PC-3 (cell line): ENCODE measurements at regions not wholly inside any gene's neighbourhood (a gene's known extent, or its start where the extent isn't known, plus 50 kb on each side); places are given as distances from the start of the nearest gene placed in this dataset.

Source experiments
- ATAC-seq: fragments of 200-7000 bp; cut with Tn5 transposase; 2 replicates; pipeline ENCODE4 v1.9.1; 2020; ENCODE audit warnings: mild to moderate bottlenecking, moderate library complexity
- BruUV-seq: library from RNA; stranded (reverse); fragments of 400-500 nt; replicated peaks from 2 replicates; lab custom pipeline; 2021; lab: Mats Ljungman, UMichigan
- CTCF ChIA-PET: fragments of 300-600 bp; sonication (Branson Sonifier 250); formaldehyde crosslinking; loops from one replicate; lab custom pipeline; 2022; ENCODE audit warnings: antibody characterized with exemption; lab: Charles Lee
- POLR2A ChIA-PET: fragments of 300-600 bp; sonication (Branson Sonifier 250); formaldehyde crosslinking; loops from one replicate; lab custom pipeline; 2022; ENCODE audit warnings: antibody characterized with exemption; ENCODE audit not compliant: unreplicated experiment; lab: Charles Lee
- DNase-seq: peaks from one replicate; pipeline ENCODE4 v3.0.0-alpha.2; 2015
- H2AFZ ChIP-seq: fragments of 300-600 bp; sonication (generic); 2 replicates; pipeline ENCODE4 v1.6.0; 2016; ENCODE audit warnings: antibody characterized with exemption, low read length
- H3F3A ChIP-seq: fragments of 300-600 bp; sonication (generic); one replicate; pipeline ENCODE4 v1.6.0; 2017; ENCODE audit warnings: antibody characterized with exemption, low read length, control low read depth, mild to moderate bottlenecking; ENCODE audit not compliant: unreplicated experiment
- H3K27ac ChIP-seq: fragments of 300-600 bp; sonication (generic); 2 replicates; pipeline ENCODE4 v1.5.1; 2016; ENCODE audit warnings: mild to moderate bottlenecking, low read length
- H3K27me3 ChIP-seq: fragments of 300-600 bp; sonication (generic); 2 replicates; pipeline ENCODE4 v1.6.1; 2016; ENCODE audit warnings: low read length, mixed read lengths
- H3K36me3 ChIP-seq: fragments of 300-600 bp; sonication (generic); 2 replicates; pipeline ENCODE4 v1.6.1; 2016; ENCODE audit warnings: low read depth, mixed run types, low read length, mixed read lengths
- H3K4me1 ChIP-seq: fragments of 300-600 bp; sonication (generic); 2 replicates; pipeline ENCODE4 v1.5.1; 2016; ENCODE audit warnings: low read length; ENCODE audit not compliant: insufficient read depth
- H3K4me2 ChIP-seq: fragments of 300-600 bp; sonication (generic); 2 replicates; pipeline ENCODE4 v1.6.0; 2016; ENCODE audit warnings: low read length
- H3K4me3 ChIP-seq: fragments of 300-600 bp; sonication (generic); 2 replicates; pipeline ENCODE4 v1.5.1; 2016; ENCODE audit warnings: mild to moderate bottlenecking, low read length, mixed read lengths
- H3K79me2 ChIP-seq: fragments of 300-600 bp; sonication (generic); 2 replicates; pipeline ENCODE4 v1.6.1; 2017; ENCODE audit warnings: low read length, mixed read lengths
- H3K9ac ChIP-seq: fragments of 300-600 bp; sonication (generic); 2 replicates; pipeline ENCODE4 v1.6.0; 2016; ENCODE audit warnings: mild to moderate bottlenecking, low read length
- H3K9me2 ChIP-seq: fragments of 300-600 bp; sonication (generic); replicated peaks from 2 replicates; pipeline ENCODE4 v1.6.1; 2016; ENCODE audit warnings: mixed run types, low read length, mixed read lengths
- H3K9me3 ChIP-seq: fragments of 300-600 bp; sonication (generic); 2 replicates; pipeline ENCODE4 v1.6.1; 2016; ENCODE audit warnings: low read length, mixed read lengths
- H4K20me1 ChIP-seq: fragments of 300-600 bp; sonication (generic); 2 replicates; pipeline ENCODE4 v1.6.1; 2016; ENCODE audit warnings: low read length, mixed read lengths
- CTCF ChIP-seq: fragments of 300-600 bp; sonication (generic); conservative IDR thresholded peaks from 2 replicates; pipeline ENCODE4 v1.5.1; 2017; ENCODE audit warnings: antibody characterized with exemption, low read depth, mild to moderate bottlenecking, low read length
- EZH2 ChIP-seq: fragments of 300-600 bp; sonication (generic); IDR thresholded peaks from one replicate; pipeline ENCODE4 v1.6.1; 2017; ENCODE audit warnings: antibody characterized with exemption, mild to moderate bottlenecking, low read length; ENCODE audit not compliant: unreplicated experiment
- EZH2phosphoT487 ChIP-seq: fragments of 300-600 bp; sonication (generic); IDR thresholded peaks from 2 replicates; pipeline ENCODE4 v1.6.1; 2018; ENCODE audit warnings: mild to moderate bottlenecking, antibody characterized with exemption, low read length, borderline replicate concordance
- intact Hi-C: fragments of 100-400 bp; cut with micrococcal nuclease; formaldehyde crosslinking; loops from 2 replicates; pipeline ENCODE4 v1.9.0; 2023

GRCh38 chr11:38416141-38416540 is 1818.1 kb upstream of the RAG2 start:
- no peaks in the 10 kb centered on the region for H3F3A ChIP-seq
- no peak overlapping the region for H3K4me3 ChIP-seq
- H3K4me1 ChIP-seq: no peaks in the 10 kb centered on the region
- no peaks in the 10 kb centered on the region for H3K9me3 ChIP-seq
- DNase-seq (no peak), ATAC-seq (no peak)
- no peak overlapping the region for H2AFZ ChIP-seq
- H3K4me2 ChIP-seq: no peak overlapping the region
- no peaks in the 10 kb centered on the region for H3K36me3 ChIP-seq
- intact Hi-C loops: no loop called here
- no peaks in the 10 kb centered on the region for H3K79me2 ChIP-seq
- no TSS peak for BruUV-seq
- no peaks in the 10 kb centered on the region for H3K9me2 ChIP-seq
- no peak overlapping the region for H3K27ac ChIP-seq
- no peaks in the 10 kb centered on the region for H3K27me3 ChIP-seq
- TF ChIP-seq EZH2phosphoT487 (no peak), CTCF (no peak)
- ChIA-PET POLR2A (no interaction called here), CTCF (no interaction called here)
- H3K9ac ChIP-seq: no peak overlapping the region
- no peaks in the 10 kb centered on the region for H4K20me1 ChIP-seq

GRCh38 chr11:38411149-38411548 is 1813.1 kb upstream of the RAG2 start:
- no TSS peak for BruUV-seq
- Histone ChIP-seq H2AFZ (no peak overlapping the region), H3K79me2 (no peaks in the 10 kb centered on the region), H3K9ac (no peak overlapping the region), H3K4me3 (no peak overlapping the region), H3K4me1 (no peaks in the 10 kb centered on the region), H3K27me3 (no peaks in the 10 kb centered on the region), H3F3A (no peaks in the 10 kb centered on the region), H3K27ac (no peak overlapping the region), H3K4me2 (no peak overlapping the region), H3K36me3 (no peaks in the 10 kb centered on the region), H4K20me1 (no peaks in the 10 kb centered on the region), H3K9me3 (no peaks in the 10 kb centered on the region), H3K9me2 (no peaks in the 10 kb centered on the region)
- CTCF ChIA-PET: no interaction called here
- TF ChIP-seq CTCF: peak; percentile 52; the same call in 1 of the 2 replicates
- no peak for TF ChIP-seq EZH2
- TF ChIP-seq EZH2phosphoT487: no peak
- intact Hi-C loops: no loop called here
- ATAC-seq (no peak), DNase-seq (peak; percentile 10)
- POLR2A ChIA-PET: no interaction called here

- Histone ChIP-seq H2AFZ (no peak overlapping the region), H3K79me2 (no peaks in the 10 kb centered on the region), H3K4me3 (no peak overlapping the region), H3K4me1 (no peaks in the 10 kb centered on the region), H3K9me3 (no peaks in the 10 kb centered on the region), H3F3A (no peaks in the 10 kb centered on the region), H3K36me3 (no peaks in the 10 kb centered on the region), H3K4me2 (no peak overlapping the region), H3K27ac (no peak overlapping the region), H4K20me1 (no peaks in the 10 kb centered on the region), H3K27me3 (no peaks in the 10 kb centered on the region), H3K9me2 (no peaks in the 10 kb centered on the region), H3K9ac (no peak overlapping the region)
- DNase-seq (no peak), ATAC-seq (no peak)
- no TSS peak for BruUV-seq
- CTCF ChIA-PET: interaction anchor here (0.5 kb wide), 1 partner anchor 807 kb away, joined by 3 read pairs; no protein-coding TSS in a partner anchor
- intact Hi-C loops: no loop called here
- POLR2A ChIA-PET: no interaction called here
- TF ChIP-seq EZH2: no peak
- no peak for TF ChIP-seq EZH2phosphoT487
- no peak for TF ChIP-seq CTCF
These were observed 1804.0 kb upstream of the RAG2 start for GRCh38 chr11:38402063-38402462.
